Dedifferentiated amniotic fluid mesenchymal stem cell (primary cell): ENCODE measurements at regions not wholly inside any gene's neighbourhood (a gene's known extent, or its start where the extent isn't known, plus 50 kb on each side); places are given as distances from the start of the nearest gene placed in this dataset.
A peak's percentile ranks its signal among the peaks of the same experiment; 100 is the strongest.

Source experiments
- DNase-seq: peaks from one replicate; pipeline ENCODE4 v3.0.0-alpha.2; 2016; ENCODE audit errors: extremely low spot score

DNA sequence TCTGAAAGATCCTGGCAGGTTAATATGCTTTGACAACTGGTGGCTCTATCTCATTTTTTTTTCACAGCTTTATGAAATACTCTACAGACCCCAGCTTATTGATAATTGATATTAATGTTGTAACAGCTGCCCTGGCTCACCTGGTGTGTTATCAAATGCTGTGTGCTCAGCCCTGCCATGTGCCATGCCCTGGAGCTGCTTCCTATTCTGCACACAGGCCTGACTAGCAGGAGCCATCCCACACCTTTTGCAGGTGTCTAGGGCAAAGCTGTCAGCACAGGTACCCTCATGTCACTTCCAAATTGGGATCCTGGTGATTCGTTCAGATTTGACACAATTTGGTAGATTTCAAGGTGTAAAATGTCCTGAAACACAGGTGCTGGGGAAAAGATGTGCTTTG, 254.6 kb upstream of the MAN1A1 start:
- DNase-seq: no peak

DNA sequence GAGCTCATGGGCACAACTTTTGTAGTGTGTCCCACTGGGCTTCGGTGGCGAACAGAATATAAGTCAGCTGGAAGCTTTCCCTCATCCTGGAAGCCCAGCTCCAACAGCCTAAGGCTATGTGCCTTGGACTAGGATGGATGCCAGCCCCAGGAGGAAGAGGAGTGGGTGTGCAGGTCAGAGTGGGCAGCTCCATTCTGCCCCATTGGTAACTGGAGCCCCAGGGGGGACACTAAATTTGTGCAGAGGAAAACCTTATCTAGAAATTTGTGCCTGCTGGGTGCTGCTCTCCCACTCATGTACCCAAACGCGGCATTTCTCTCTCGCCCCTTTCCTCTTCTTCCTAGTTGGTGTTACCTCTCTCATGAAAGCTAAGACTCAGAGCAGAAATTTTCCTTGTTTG, 253.9 kb upstream of the MAN1A1 start:
- no peak for DNase-seq

DNA sequence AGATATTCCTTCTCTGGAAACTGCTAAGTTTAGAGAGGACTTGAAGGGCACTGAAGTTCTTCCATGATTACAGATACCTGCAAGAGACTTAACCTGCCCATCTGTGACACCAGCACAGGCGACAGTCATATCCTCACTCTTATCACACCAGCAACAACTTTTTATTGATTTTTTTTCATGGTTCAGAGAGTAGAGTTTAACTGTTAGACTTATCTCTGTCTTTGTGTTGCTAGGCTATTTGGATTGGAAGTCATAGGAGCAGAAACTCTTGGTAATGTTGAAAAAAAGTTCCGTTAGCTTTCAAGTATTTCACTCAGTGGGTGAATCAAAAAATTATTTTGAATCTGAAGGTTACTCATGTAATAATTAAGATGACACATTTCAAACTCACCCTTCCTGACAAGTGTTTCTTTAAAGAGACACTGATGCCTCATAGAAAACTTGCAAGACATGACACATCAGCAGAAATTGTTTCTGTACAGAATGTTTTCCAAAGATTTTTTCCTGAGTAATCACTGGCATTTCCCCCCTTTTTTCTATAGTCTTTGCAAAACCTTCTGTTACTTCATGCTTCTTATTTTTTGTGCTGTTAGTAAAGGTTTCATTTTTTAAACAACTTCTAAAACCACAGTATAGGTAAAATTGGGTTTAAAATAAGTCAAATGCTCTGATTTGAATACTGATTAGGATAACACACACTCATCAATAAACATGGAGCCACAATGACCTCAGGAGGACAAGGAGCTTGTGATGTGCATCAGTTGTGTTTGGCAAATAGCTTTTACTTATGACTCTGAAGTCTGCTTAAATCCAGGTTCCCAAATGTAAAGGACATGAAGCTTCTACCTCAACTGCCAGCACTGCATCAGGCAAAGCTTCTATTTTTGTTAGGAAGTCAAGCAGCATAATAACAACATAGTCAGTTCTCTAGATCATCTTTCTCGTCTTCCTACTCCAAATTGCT, 252.9 kb upstream of the MAN1A1 start:
- DNase-seq: no peak

DNA sequence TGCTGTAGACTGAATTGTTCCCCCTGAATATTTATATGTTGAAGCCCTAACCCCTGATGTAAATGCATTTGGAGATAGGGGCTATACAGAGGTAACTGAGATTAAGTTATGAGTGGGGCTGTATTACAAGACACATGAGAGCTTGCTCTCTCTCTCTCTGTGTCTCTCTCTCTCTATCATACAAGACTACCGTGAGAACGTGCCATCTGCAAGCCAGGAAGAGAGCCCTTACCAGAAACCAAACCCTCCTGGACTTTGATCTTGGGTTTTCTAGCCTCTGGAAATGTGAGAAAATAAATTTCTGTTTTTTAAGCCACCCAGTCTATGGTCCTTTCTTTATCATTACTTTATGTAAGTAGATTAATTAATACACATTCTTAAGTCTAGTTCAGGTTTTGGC, 249.3 kb upstream of the MAN1A1 start:
- DNase-seq: no peak

- DNase-seq: no peak
Measured at GRCh38 chr6:119594907-119595306, 245.3 kb upstream of the MAN1A1 start.

DNA sequence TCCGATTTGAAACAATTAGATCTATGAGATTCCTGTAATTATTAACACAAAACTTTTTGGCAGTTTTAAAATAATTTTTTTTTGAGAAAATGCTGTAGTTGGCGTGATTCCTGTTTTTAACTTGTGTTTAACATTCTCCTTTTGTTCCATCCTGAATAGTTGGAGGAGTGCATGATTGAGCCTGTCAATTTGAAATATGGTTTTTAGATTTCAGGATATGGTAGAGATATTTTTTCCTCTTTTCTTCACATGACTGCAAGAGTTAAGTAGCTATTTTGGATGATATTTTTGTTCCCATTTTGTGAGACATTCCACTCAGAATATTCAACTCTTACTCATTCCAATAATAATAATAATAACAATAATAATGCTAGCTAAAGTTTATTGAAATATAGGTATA, 241.7 kb upstream of the MAN1A1 start:
- DNase-seq: no peak

DNA sequence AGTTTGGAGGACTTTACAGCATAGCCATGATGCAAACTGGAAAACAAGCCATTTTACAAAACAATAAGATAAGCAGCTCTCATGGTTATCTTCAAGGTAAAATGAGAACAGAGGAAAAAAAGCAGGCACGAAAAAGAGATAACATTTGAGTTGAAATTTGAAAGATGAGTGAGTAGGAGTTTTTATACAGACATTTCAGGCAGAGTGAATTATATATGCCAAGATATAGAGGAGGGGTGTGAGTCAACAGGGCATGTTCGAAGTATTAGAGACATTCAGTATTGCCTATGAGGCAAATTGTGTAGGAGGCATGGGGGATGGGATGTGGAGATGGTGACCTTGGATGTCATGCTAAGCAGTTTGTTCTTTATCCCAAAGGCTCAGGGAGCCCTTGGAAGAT, 240.5 kb upstream of the MAN1A1 start:
- no peak for DNase-seq

- no peak for DNase-seq
Measured at GRCh38 chr6:119587537-119587936, 238.0 kb upstream of the MAN1A1 start.

- no peak for DNase-seq
Measured at GRCh38 chr6:119586250-119586882, 236.8 kb upstream of the MAN1A1 start.

GRCh38 chr6:119584088-119584487, 234.5 kb upstream of the MAN1A1 start:
- DNase-seq: no peak

GRCh38 chr6:119581220-119581619, 231.7 kb upstream of the MAN1A1 start:
- DNase-seq: no peak

DNA sequence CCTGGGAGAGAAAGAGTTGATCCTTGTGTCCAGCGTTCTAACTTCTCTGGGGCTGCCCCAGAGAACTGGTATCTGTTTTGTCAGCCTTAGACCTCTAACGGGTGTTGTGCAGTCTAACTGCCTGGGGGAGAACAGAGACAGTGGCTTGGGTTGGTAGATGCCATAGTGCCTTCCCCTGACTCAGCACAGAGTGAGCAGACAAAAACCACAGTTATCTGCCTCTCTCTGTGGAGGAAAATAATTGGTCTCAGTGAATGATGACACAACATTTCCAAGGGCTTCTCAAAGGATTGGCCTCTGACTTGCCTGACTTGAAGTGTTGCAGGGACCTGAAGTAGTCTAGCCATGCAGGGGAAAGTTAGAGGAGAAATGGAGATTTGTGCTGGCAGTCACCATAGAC, 226.2 kb upstream of the MAN1A1 start:
- peak; percentile 29 for DNase-seq

DNA sequence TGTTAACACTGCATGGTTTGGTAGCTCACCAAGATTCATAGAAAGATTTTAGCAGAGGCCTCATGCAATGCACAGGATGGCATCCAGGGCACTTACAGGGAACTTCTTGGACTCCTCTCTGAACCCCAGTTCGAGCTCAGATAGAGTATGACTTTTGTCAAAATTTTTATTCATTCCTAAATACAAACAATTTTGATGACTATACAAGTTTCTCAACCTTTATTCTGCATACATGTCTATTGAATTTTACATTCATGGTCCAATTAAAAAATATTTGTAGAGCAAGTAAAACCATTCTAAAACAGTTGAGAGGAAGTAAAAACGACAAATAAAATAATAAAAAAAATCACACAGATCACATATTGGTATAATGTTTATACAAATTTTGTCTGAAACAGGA, 219.0 kb upstream of the MAN1A1 start:
- DNase-seq: no peak

DNA sequence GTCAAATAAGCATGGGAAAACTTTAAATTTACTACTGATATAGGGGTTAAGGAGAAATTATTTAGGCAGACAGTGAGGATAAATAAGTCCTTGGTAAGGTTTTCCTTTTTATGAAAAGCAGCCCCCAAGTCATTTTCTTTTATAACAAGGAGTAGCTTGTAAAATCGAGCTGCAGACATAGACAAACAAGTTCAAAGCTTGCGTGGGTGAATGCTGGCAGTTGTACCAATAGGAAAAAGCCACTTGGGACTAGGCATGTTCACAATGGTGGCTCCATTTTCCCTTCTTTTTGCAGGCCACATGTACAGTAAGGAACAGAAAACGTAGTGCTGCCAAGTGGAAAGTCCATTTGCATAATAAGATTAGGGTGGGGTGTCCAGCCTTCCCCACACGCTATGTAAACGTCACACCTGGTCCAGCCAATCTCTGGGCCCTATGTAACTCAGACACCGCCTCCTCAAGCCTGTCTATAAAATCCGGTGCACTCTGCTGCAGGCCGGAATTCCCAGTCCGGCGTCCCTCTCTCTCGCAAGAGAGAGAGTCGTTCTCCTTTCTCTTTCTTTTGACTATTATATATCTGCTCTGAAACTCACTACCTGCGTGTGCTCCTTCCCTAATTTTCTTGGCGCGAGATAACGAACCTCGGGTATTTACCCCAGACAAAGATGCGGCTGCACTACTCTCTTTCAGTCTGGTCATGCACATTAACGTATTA, 217.1 kb upstream of the MAN1A1 start:
- no peak for DNase-seq

- no peak for DNase-seq
Measured at GRCh38 chr6:119565893-119566292, 216.3 kb upstream of the MAN1A1 start.

GRCh38 chr6:119562168-119562567, 212.6 kb upstream of the MAN1A1 start:
- DNase-seq: no peak

DNA sequence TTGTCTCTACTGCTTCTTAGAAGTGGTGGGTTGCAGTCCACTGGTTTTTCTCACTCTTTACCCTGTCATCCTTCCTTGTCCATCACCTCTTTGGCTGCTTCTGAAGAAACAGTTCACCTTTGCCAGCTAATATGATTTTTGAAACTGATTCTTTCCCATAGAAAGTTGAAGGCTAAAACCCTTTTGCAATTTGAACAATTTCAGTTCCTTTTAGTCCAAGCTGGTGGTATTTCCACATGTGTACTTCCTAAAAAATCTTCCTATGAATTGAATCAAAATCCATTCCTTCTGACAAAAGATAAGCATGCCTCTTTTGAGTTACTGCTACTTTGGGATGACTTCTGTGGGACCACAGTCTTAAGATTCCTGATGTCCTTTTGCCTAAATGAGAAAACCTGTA, 210.0 kb upstream of the MAN1A1 start:
- DNase-seq: no peak

DNA sequence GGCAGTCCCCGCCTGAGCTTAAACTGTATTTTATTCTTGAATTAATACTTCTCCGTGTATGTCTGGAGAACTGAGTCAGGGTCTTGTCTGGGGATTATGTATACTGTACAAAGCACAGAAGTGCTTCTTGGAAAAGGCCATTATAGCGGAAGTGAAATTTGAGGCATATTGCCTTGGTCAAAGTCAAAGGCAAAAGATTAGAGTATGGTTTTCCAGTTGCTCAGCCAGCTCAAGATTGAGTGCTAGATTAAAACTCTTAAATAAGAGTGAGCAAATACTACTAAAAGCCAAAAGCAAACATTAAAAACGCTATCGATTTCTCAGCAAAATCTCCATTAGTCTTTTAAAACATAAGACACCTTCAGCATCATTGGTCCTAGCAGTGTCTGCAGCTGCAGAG, 207.7 kb upstream of the MAN1A1 start:
- no peak for DNase-seq

- DNase-seq: no peak
Measured at GRCh38 chr6:119552021-119552420, 202.5 kb upstream of the MAN1A1 start.

GRCh38 chr6:119547024-119547423, 197.5 kb upstream of the MAN1A1 start:
- DNase-seq: no peak

DNA sequence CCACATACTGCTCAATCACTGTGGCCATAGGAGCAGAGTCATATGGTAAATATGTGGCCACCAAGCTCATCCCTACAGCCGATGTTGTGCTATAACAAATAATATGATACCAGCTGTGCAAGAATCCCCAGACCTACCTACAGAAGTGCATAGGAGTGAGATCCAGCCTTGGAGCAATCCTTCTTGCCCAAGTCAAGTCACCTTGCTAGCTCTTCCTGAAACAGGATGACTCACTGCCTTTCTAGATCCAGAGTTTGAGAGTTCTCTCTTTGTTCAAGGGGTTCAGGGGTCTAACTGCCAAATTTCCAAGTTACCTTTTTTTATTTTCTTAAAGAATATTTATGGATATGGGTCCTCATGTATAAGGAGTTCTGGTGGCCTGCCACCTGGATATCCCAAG, 195.7 kb upstream of the MAN1A1 start:
- DNase-seq: no peak

- DNase-seq: no peak
Measured at GRCh38 chr6:119544325-119545175, 195.0 kb upstream of the MAN1A1 start.
